ENCODE measurements at regions not wholly inside any gene's neighbourhood (a gene's known extent, or its start where the extent isn't known, plus 50 kb on each side); places are given as distances from the start of the nearest gene placed in this dataset.

DNA sequence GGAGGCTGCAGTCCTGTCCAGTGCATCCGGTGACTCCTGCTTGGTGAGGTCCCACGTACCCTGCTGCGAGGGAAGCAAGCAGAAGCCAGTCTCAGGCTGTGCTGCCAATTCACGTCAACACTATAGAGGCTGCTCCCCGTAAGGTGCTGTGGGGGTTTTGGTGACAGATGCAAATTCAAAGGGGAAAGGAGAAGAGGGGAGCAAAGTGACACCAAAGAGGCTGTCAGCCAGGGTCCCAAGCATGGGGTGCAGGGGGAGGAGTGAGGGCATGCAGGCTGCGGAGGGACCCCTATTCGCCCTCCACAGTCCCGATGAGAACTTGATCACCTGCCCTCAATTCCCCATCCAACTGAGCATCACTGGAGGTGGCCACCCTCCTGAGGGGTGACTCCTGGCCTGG lies 179.4 kb upstream of the HS6ST1 start:
- DNase-seq: no peak

DNA sequence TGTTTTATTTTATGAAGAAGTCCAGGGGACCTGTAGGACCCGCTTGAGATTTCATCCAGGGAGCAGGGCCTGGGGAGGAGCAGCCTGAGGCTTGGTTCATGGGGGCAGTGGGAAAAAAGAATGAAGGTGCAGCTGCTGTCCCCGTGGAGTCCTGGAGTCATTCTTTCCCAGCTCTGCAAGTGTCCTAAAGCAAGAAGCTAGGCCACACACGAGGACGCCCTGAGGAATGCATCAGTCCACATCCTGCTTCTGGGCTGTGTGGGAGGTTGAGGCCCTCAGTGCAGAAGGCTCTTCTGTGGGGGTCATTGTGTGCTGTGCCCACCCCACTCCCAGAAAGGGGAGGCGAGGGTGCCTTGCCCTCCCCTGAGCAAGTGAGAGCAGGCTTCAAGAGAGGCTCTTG lies 179.9 kb upstream of the HS6ST1 start:
- DNase-seq: no peak

DNA sequence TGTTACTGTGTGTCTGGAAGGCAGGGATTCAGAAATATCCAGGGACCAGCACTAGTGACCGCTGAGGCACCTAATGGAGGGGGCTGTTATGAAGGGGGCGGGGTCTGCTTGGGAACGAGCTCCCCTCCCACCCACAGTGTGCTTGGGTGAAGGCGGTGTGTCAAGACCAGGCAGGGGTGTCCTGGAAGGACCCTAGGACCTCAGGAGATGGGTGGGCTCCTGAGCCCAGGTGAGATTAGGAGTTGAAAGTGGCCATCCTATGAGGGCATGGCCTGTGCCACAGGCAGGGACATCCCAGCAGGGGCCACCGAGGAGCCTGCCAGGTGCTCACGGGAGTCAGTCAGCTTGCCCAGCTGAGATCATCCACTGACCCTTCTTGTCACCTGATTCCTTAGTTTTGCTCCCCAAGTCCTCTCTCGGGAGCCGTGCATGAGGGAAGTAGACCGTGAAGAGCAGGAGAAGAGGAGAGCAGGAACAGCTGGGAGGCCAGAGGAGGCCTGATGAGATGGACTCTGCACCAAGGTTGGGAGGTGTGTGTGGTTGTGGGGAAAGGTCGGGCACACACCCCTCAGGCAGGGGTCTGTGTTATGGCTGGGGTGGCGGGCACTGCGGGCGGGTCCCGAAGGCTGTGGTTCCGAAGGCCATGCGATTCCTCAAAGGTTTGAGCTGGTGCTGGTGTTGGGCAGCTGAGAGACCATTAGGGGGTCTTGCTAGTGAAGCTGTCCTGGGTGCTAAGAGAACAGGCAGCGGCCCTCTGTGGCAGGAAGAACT lies 180.9 kb upstream of the HS6ST1 start:
- DNase-seq: no peak

DNA sequence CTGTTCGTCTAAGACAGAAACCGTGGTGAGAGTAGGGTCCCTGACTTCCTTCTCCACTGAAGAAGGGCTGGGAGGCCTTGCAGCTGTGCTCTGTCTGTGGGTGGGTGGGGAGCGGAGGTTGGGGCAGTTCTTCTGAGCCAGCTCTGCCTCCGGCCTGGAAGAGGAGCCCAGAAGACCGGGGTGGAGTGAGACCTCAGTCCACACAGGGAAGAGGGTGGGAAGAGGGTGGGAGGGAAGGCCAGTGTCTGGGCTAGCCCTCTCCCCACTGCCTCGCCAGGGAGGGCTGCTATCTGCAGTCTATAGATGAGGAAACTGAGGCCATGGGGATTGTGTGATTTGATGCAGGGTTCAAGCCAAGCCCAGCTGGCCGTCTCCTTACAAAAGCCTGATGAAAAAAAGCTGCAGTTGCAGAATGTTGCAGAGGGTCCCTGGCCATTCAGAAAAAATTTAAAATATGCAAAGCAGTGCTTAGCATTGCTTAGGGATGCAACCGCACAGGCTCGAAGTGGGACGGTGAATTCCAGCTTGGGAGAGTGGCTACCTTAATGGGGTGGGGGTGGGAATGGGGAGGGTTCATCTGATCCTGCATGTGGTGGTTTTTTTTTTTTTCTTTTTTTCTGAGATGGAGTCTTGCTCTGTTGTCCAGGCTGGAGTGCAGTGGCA lies 181.6 kb upstream of the HS6ST1 start:
- DNase-seq: no peak

DNA sequence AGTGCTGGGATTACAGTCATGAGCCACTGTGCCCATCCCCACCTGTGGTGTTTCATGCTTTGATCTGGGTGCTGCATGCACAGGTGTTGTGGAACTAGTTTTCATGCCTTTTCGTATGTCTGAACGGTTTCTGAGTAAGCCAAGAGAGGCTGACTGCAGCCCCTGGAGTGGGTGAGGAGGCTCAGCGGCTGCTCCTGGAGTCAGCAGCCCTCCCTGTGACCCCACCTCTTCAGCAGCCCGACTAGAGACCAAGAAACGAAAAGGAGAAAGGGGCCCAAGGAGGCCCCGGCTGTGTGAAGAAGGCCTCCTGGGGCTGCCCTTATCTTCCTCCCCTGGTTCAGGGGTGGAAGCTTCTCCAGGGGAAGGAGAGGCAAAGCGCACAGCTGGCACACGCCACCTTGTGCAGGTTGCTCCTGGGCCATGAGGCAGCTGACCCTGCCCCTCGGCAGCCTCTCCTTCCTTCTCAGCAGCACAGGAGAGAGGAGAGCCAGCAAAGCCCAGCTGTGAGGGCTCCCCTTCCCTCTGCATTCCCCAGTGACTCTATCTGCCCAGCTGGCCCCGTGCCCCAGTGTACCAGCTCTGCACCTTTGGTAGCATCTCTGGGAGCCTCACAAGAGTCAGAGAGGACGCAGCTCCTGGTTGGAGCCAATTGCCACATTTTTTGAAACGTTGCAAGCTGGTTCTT lies 182.5 kb upstream of the HS6ST1 start:
- no peak for DNase-seq

DNA sequence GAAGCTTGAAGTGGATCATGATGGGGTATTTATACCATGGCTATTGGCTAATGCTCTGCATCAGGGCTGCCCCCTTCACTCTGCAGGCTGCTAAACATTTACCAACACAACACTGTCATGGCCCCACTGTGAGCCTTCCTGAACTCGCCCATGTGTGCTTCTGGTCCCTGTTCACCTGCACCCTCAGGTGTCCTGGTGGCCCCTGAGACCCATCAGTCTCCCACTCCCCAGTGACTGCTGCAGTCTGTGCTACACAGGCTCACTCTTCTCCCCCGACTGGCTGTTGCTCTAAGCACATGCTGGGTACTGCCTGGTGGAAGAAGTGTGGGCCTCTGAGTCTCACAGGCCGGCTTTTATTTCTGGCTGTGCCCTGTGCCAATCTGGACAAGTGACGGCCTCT lies 183.0 kb upstream of the HS6ST1 start:
- DNase-seq: no peak

DNA sequence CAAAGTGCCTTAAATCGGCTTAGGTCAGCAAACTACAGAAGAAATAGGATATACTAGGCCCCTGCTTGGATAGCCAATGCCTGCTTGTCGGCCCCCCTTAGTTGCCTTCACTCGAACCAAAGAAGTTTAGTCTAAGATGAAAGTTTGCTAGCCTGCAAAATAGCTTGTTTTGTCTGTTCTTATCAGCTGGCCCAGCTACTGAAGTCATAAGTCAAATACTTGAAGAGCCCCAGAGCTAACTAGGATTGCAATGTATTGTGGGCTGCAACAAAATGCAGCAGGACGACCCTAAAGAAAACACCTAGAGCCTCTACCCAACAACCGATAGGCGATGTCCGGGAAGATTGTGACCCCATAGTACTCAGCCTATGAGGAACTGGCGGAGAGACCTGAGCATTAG lies 183.5 kb upstream of the HS6ST1 start:
- no peak for DNase-seq

DNA sequence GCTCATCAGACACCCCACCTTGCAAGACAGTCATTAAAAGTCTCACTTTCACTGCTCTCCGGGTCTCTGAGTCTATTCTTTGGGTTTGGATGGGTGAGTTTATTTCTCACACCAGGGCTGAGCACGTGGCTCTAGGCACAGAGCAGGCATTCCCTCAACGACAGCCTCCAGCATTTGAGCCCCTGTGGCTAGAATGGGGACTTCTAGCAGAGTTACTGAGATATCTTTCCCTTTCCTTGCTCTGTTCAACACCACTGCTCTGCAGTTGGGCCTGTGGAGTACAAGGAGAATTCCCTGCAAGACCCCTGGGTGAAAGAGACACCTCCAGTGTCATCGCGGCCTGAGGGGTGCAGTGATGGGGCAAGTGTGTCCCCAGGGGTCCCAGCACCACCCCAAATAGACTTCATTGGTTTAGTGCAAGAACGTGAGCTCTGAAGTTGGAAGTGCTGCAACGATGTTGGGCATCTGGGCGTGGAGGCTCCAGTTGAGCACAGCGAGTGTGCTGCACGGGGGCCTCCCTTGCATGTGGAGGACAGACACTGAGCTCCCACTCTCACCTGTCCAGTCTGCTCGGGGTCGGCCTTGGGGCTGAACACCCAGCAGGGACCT lies 184.1 kb upstream of the HS6ST1 start:
- DNase-seq: no peak

DNA sequence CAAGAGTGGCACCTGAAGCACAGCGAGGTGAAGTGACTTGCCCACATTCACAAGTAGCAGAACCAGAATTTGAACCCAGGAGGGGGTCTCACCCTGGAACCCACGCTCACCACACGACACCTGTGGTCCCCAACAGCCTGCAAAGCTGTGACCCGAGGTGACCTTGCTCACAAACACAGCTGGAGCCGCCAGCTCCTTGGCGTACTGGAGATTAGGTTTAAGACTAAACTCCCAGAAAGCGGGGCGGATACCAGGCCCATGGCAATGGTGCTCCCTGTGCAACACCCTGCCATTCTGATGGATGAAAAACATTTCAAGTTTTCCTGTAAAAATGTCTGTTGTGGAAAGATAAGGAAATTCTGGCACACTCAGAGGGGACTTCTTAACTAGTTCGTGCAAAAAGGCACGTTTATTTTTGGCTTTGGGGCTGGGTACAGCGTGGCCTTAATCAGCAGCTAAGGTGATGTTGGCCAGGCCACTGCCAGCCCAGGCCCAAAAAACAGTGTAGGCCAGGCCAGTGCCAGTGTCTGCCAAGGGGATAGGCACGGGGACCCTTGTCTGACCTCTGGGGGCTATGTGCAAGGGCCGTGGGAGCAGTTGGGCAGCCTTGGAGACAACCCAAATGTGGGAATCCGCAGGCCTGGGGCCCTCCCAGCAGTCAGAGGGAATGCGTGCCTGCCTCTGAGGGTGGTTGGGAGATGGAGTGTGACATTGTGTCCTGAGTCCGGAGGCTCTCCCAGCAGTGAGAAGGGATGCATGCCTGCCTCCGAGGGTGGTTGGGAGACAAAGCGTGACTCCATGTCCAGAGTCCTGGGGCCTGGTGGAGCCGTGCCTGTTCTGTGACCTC lies 185.0 kb upstream of the HS6ST1 start:
- DNase-seq: no peak

DNA sequence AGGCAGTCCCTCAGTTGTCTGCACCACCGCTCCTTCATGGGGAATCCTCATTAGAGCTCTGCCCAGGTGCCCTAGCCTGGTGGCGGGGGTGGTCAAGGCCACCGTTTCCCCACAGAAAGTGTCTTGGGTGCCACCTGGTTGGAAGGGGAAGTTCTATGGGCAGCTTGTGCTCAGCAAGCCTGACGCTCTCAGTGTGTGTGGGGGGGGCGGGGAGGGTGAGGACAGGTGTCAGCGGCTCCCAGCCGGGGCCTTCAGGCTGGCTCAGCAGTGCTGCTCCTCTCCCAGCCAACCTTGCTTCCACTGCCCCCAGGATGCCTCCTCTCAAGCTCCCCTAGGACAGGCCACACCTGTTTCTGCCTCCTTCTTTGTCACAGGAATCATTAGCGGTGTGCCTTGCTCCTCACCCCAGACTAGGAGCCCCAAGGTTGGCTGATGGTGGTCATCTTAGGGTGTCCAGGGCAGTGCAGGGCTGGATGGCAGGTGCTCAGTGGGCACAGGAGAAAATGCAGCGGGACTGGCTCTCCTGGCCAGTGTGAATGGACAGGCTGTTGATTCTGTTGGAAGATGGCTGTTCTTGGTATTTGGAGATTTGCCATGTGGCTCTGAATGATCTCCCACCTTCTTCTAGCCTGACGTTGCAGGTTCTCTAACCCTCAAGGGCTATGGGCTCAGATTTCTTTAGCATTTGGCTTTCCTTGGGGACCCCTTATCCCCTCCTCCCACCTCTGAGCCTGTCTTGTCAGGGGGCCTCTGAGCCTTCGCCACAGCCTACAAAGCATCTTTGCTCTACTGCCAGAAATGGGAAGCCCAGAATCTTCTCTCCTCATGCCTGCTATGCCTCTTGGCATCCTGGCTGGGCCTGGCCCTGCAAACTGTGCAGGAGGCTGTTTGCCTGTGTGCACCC lies 185.8 kb upstream of the HS6ST1 start:
- DNase-seq: no peak

DNA sequence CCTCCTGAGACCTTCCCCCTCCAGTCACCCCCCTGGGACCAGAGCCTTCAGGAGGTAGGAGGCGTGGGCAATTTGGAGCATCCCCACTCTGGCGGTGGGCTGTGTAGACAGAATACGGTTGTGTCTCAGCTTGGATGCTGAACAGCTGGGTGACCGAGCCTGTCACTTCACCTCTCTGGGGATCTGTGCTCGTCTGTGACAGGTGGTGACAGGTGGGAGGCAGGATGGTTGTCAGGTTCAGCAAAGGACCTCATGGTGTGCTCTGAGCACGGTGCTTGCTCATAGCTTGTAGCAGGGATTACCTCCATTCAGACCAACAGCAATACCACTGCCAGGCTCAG lies 186.5 kb upstream of the HS6ST1 start:
- no peak for DNase-seq

DNA sequence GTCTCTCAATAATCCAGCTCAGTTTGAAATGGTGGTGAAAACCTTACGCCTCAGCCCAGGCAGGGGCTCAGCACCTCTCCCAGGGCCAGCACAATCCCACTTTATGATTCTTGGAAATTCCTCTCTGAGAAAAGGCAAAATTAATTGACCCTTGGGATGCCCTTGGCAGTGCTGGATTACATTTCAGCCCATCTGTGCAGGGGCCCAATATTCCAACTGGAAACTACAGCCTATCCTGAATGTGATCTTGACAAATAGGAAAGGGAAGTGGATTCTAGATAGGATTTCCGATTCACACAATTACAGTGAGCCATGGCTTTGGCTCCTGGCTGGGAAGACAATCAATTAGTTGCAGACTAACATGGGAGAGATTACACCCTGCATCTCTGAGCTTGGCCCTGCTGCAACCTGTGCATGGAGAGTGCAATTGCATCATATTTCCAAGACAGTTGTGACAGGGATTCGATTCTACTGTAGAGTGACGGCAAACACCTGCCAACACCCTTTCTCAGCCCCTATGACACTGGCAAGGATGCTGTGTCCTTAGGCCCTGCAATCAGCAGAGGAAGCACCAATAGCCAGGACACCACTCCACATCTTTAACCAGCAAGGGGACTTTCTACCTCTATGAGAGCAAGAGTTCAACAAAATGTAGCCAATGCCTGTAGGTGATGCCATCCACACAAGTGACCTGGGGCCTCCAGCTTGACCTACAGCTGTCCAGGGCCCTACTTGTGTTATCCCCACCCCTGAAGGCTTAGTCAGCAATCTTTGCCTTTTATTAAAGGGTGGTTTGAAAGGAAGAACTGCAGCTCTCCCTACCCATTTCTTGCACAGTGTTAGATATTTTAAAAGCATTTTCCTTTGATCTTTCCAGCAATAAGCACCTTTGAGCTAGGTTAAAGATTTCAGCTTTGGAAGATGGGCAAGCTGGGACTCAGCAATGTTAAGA lies 187.2 kb upstream of the HS6ST1 start:
- no peak for DNase-seq

DNA sequence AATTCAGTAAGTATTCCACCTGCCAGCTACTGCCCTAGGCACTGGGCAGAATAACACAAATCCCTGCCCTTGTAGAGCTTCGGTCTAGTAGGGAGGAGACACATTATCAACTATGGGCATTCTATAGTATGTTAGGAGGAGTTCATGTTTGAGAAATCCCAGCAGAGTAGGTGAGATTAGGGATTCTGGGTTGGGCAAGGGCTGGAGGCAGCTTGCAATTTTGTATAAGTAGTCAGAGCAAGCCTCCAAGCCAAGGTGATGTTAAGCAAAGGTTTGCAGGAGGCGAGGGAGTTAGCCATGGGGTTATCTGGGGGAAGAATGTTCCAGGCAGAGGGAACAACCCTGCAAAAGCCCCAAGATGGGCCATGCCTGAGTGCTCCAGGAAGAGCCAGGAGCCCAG lies 187.9 kb upstream of the HS6ST1 start:
- no peak for DNase-seq

DNA sequence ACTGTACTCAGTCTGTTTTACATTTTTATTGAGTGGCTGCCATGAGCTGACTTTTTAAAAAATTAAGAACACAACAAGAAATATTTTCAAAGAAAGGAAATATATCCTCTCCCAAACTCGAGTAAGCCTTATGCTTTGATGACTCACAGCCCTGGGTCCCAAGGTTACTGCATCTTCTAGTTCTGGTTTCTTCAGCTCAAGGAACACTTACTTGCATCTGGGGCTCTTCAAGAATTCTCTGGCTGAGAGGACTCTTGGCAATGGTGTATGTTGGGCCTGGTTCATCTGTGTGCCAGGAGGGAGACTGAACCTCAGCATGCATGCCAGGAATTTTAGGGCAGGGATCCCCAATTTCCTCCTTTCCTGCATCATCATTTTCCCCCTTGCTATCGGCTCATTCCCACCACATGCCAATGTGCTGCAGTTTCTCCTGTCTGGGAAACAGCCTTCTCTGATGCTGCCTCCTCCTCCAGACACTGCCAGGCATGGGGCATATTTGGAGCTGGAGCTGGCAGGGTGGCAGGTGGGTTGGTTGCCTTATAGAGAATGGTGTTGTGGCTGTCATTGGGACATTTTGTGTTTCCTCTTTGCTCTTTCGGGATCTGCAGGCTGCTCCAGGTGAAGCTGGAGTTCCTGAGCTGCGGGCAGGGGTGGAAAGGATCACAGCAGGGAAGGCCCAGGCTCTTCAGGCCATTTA lies 192.2 kb upstream of the HS6ST1 start:
- no peak for DNase-seq

DNA sequence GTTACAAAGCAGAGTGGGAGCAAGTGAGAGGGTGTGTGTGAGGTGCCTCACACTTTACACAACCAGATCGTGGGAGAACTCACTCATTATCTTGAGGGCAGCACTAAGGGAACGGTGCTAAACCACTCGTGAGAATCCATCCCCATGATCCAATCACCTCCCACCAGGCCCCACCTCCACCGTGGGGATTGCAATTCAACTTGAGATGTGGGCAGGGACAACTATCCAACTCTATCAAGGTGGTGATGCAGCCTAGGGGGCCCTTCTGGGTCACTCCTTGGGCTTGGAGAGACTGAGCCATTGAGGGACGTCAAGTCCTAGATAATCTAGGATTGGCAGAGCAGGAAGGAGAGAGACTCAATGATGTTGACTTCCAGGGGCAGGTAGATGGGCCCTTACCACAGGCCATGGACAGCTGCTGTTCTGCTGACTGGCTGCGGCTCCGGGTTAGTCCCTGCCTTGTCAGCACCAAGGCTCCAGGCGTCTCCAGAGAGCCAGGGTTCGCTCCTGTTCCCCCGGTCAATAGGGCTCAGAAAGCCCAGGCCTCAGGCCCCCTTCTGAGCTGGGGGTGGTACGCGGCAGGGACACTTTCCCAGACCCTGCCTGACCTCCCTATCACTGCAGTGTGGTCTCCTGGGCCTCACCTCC lies 193.2 kb upstream of the HS6ST1 start:
- DNase-seq: no peak

DNA sequence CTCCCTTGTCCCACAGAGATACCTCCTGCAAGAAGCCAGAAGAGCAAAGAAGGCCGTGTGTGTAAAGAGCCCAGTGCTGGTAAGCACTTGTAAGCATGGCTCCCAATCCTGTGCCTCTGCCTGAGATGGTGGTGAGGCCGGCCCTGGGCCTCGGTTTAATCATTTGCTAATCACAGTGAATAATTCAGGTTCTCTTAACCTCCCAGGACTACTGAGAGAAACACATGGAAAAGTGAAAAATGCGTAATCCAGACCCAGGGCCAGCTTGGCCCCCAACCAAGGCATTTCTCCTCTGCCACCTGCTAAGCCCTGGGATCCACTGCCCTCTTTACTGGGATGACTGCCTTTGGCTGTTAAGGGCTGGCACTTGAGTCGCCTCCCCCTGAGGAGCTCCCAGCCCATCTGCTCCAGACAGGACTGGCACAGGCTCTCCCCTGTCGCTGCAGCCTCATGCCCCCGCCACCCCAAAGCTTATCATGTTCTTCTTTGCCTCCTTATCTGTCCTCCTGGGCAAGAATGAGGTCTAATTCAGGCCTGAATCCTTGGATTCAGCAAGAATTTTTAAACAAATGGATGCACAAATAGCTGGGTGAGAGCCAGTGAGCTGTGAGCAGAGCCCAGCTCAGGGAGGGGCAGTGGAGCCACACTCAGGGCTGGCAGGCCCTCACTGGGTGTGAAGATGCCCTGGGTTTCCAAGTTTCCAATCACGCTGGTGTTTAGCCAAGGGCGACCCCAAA lies 193.9 kb upstream of the HS6ST1 start:
- no peak for DNase-seq

DNA sequence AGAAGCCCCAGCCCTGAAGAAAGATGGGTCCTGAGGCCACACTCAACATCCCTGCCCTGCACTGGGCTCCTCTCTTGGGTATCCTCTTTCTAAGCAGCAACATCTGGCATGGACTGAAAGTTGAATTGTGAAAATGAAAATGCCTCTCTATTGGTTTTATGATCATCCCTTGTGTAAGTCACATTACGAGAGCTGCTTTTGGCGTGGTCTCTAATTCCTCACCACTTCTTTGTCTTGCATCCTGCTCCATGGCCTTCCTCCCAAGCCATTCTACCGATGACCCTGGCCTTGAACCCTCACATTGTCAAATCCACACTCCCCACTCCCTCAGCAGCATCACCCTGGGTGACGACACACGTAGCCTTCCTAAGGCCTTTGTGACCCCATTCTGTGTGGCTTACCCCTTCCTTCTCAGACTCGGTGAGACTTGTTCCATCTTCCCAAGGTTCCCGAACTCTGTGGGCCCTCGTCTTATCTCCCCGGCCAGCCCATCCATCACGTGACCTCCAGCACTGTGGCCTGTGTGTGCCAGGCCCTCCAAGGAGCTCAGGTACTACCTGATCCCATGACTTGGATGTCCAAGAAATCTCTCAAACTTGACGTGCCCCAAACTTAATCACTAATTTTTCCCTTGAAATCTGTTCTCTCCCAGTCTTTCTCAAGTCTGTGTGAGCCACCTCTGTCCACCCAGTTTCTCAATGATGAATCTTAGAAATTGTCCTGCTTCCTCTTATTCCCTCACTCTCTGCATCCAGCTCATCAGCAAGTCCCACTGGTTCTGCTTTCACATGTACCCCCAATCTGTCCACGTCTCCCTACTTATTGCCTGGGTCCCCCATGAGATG lies 194.7 kb upstream of the HS6ST1 start:
- DNase-seq: peak; percentile 68

DNA sequence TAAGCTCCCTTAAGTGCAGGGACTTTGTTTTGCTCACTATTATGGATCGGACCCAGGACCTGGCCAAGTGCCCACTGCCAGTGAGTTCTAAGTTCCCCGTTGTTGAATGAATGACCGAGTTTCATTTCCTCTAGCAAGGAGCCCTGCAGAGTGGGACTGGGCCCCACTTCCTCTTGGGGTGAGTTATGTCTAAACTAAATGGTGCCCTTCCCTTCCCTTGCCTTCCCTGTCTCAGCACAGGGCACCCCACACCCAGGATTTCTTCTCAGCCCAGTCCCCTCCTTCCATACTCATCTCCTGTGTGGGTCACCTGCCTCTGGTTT lies 195.3 kb upstream of the HS6ST1 start:
- DNase-seq: peak; percentile 68

Data from SIG-M5 (cell line).